ENCODE measurements at regions not wholly inside any gene's neighbourhood (a gene's known extent, or its start where the extent isn't known, plus 50 kb on each side); places are given as distances from the start of the nearest gene placed in this dataset.
A peak's percentile ranks its signal among the peaks of the same experiment; 100 is the strongest.

GRCh38 chr2:12102679-12103078, 356.2 kb downstream of the LPIN1 start:
- Histone ChIP-seq H3K4me3 (no peak overlapping the region), H3K9me2 (ENCODE audit: insufficient read depth) (no peaks in the 10 kb centered on the region), H3K79me2 (ENCODE audit: low read depth) (no peaks in the 10 kb centered on the region), H3K27ac (no peak overlapping the region), H4K20me1 (ENCODE audit: insufficient read depth) (no peaks in the 10 kb centered on the region), H3K36me3 (ENCODE audit: low read depth) (no peaks in the 10 kb centered on the region), H3K4me1 (replicated peaks; ENCODE audit: insufficient read depth) (peaks cover 23% of the 10 kb centered on the region), H3K4me2 (no peak overlapping the region), H2AFZ (no peak overlapping the region), H3K9me3 (ENCODE audit: insufficient read depth, low read depth) (no peaks in the 10 kb centered on the region; the same call in 1 of the 2 replicates), H3K27me3 (ENCODE audit: insufficient read depth, low read depth) (no peaks in the 10 kb centered on the region), H3F3A (ENCODE audit: insufficient read depth, low read depth) (peaks cover 8% of the 10 kb centered on the region; the same call in 1 of the 2 replicates)
- TF ChIP-seq CTCF (conservative IDR thresholded peaks at IDR 0.05): no peak
- TF ChIP-seq EZH2 (IDR thresholded peaks at IDR 0.05; ENCODE audit: low read depth): no peak
- BruUV-seq (replicated peaks): no TSS peak
- no peak for DNase-seq
- intact Hi-C loops (cut with micrococcal nuclease; ENCODE audit: unreplicated experiment): no loop called here
- ChIA-PET CTCF (no interaction called here), POLR2A (ENCODE audit: unreplicated experiment) (no interaction called here)

GRCh38 chr2:12105180-12105579, 358.7 kb downstream of the LPIN1 start:
- H3F3A ChIP-seq (ENCODE audit: insufficient read depth, low read depth): peaks cover 3% of the 10 kb centered on the region; the same call in 1 of the 2 replicates
- H3K4me2 ChIP-seq: no peak overlapping the region
- no peak overlapping the region for H3K27ac ChIP-seq
- intact Hi-C loops (cut with micrococcal nuclease; ENCODE audit: unreplicated experiment): no loop called here
- BruUV-seq (replicated peaks): no TSS peak
- H3K27me3 ChIP-seq (ENCODE audit: insufficient read depth, low read depth): no peaks in the 10 kb centered on the region
- DNase-seq: no peak
- no peaks in the 10 kb centered on the region for H3K79me2 ChIP-seq (ENCODE audit: low read depth)
- no peaks in the 10 kb centered on the region for H3K36me3 ChIP-seq (ENCODE audit: low read depth)
- no peaks in the 10 kb centered on the region; the same call in 1 of the 2 replicates for H3K9me3 ChIP-seq (ENCODE audit: insufficient read depth, low read depth)
- ChIA-PET CTCF (no interaction called here), POLR2A (ENCODE audit: unreplicated experiment) (interaction anchor here (0.6 kb wide), 1 partner anchor 134 kb away, joined by 8 read pairs; no protein-coding TSS in a partner anchor)
- TF ChIP-seq CTCF (conservative IDR thresholded peaks at IDR 0.05) (no peak), EZH2 (IDR thresholded peaks at IDR 0.05; ENCODE audit: low read depth) (no peak)
- H2AFZ ChIP-seq: no peak overlapping the region
- no peak overlapping the region for H3K4me3 ChIP-seq
- peaks cover 9% of the 10 kb centered on the region; the same call in 1 of the 2 replicates for H3K4me1 ChIP-seq (replicated peaks; ENCODE audit: insufficient read depth)
- H3K9me2 ChIP-seq (ENCODE audit: insufficient read depth): no peaks in the 10 kb centered on the region
- no peaks in the 10 kb centered on the region for H4K20me1 ChIP-seq (ENCODE audit: insufficient read depth)

GRCh38 chr2:12106440-12107080, 360.1 kb downstream of the LPIN1 start:
- intact Hi-C loops (cut with micrococcal nuclease; ENCODE audit: unreplicated experiment): loop anchor here (1.0 kb wide), 1 partner anchor 609 kb away; no protein-coding TSS in a partner anchor

More at GRCh38 chr2:12106440-12107080, 360.1 kb downstream of the LPIN1 start:
- Histone ChIP-seq H3K36me3 (ENCODE audit: low read depth) (no peaks in the 10 kb centered on the region), H3K27ac (no peak overlapping the region), H3K4me2 (peak overlapping the region; percentile 21; the same call in 1 of the 2 replicates), H2AFZ (no peak overlapping the region), H4K20me1 (ENCODE audit: insufficient read depth) (no peaks in the 10 kb centered on the region), H3K27me3 (ENCODE audit: insufficient read depth, low read depth) (no peaks in the 10 kb centered on the region), H3K9me2 (ENCODE audit: insufficient read depth) (no peaks in the 10 kb centered on the region), H3K4me3 (no peak overlapping the region), H3K9me3 (ENCODE audit: insufficient read depth, low read depth) (no peaks in the 10 kb centered on the region; the same call in 1 of the 2 replicates), H3K79me2 (ENCODE audit: low read depth) (no peaks in the 10 kb centered on the region), H3F3A (ENCODE audit: insufficient read depth, low read depth) (0 out of 2 replicates have a peak, but pooled peaks cover 3% of the 10 kb centered on the region), H3K4me1 (replicated peaks; ENCODE audit: insufficient read depth) (peaks cover 8% of the 10 kb centered on the region; the same call in 1 of the 2 replicates)
- ChIA-PET CTCF (no interaction called here), POLR2A (ENCODE audit: unreplicated experiment) (interaction anchor here (0.5 to 0.8 kb wide), 2 partner anchors 336 to 339 kb away, joined by 9 to 13 read pairs; no protein-coding TSS in a partner anchor)
- TF ChIP-seq EZH2 (IDR thresholded peaks at IDR 0.05; ENCODE audit: low read depth) (no peak), CTCF (conservative IDR thresholded peaks at IDR 0.05) (no peak)
- peak; percentile 84 for DNase-seq
- no TSS peak for BruUV-seq (replicated peaks)
